ENCODE measurements at regions not wholly inside any gene's neighbourhood (a gene's known extent, or its start where the extent isn't known, plus 50 kb on each side); places are given as distances from the start of the nearest gene placed in this dataset.

- ATAC-seq (no peak), DNase-seq (no peak)
- Histone ChIP-seq H3K27ac (no peak overlapping the region), H3K4me3 (no peak overlapping the region), H3K4me1 (no peaks in the 10 kb centered on the region), H3K9me3 (no peaks in the 10 kb centered on the region), H3K36me3 (no peaks in the 10 kb centered on the region), H3K27me3 (no peaks in the 10 kb centered on the region)
- intact Hi-C loops (cut with DNase I): no loop called here
- no peak for TF ChIP-seq POLR2A (IDR thresholded peaks at IDR 0.05)
- TF ChIP-seq CTCF (IDR thresholded peaks at IDR 0.05): no peak
Observed at GRCh38 chr10:61110936-61111335, 167.0 kb upstream of the RHOBTB1 start.

GRCh38 chr10:61110188-61110844, 166.3 kb upstream of the RHOBTB1 start:
- no peaks in the 10 kb centered on the region for H3K4me1 ChIP-seq
- H3K4me3 ChIP-seq: no peak overlapping the region
- no peak overlapping the region for H3K27ac ChIP-seq
- ATAC-seq (no peak), DNase-seq (no peak)
- no peaks in the 10 kb centered on the region for H3K36me3 ChIP-seq
- 63% methylated on average over 1 of the region's 1 CpG for WGBS (ENCODE audit: insufficient coverage, low coverage, low lambda C conversion rate, missing lambda C conversion rate)
- TF ChIP-seq POLR2A (IDR thresholded peaks at IDR 0.05) (no peak), CTCF (IDR thresholded peaks at IDR 0.05) (no peak)
- no peaks in the 10 kb centered on the region for H3K27me3 ChIP-seq
- H3K9me3 ChIP-seq: no peaks in the 10 kb centered on the region
- intact Hi-C loops (cut with DNase I): no loop called here

- ATAC-seq (no peak), DNase-seq (no peak)
- TF ChIP-seq CTCF (IDR thresholded peaks at IDR 0.05) (no peak), POLR2A (IDR thresholded peaks at IDR 0.05) (no peak)
- H3K4me1 ChIP-seq: no peaks in the 10 kb centered on the region
- no peak overlapping the region for H3K4me3 ChIP-seq
- H3K36me3 ChIP-seq: no peaks in the 10 kb centered on the region
- no peak overlapping the region for H3K27ac ChIP-seq
- no peaks in the 10 kb centered on the region for H3K27me3 ChIP-seq
- WGBS (ENCODE audit: insufficient coverage, low coverage, low lambda C conversion rate, missing lambda C conversion rate): 75% methylated on average over 3 of the region's 3 CpGs
- intact Hi-C loops (cut with DNase I): no loop called here
- no peaks in the 10 kb centered on the region for H3K9me3 ChIP-seq
Observed at GRCh38 chr10:61108915-61109314, 164.9 kb upstream of the RHOBTB1 start.

- Histone ChIP-seq H3K27me3 (no peaks in the 10 kb centered on the region), H3K27ac (no peak overlapping the region), H3K36me3 (no peaks in the 10 kb centered on the region), H3K4me3 (no peak overlapping the region), H3K4me1 (no peaks in the 10 kb centered on the region), H3K9me3 (no peaks in the 10 kb centered on the region)
- DNase-seq (no peak), ATAC-seq (no peak)
- intact Hi-C loops (cut with DNase I): no loop called here
- TF ChIP-seq CTCF (IDR thresholded peaks at IDR 0.05): no peak
- no peak for TF ChIP-seq POLR2A (IDR thresholded peaks at IDR 0.05)
- WGBS (ENCODE audit: insufficient coverage, low coverage, low lambda C conversion rate, missing lambda C conversion rate): 86% methylated on average over 5 of the region's 5 CpGs
Observed at GRCh38 chr10:61100887-61101286, 156.9 kb upstream of the RHOBTB1 start.

- no peak for TF ChIP-seq POLR2A (IDR thresholded peaks at IDR 0.05)
- no peak for TF ChIP-seq CTCF (IDR thresholded peaks at IDR 0.05)
- Histone ChIP-seq H3K36me3 (no peaks in the 10 kb centered on the region), H3K4me3 (no peak overlapping the region), H3K27ac (no peak overlapping the region), H3K4me1 (no peaks in the 10 kb centered on the region), H3K9me3 (no peaks in the 10 kb centered on the region), H3K27me3 (no peaks in the 10 kb centered on the region)
- intact Hi-C loops (cut with DNase I): no loop called here
- DNase-seq: no peak
- ATAC-seq: no peak
- 77% methylated on average over 4 of the region's 4 CpGs for WGBS (ENCODE audit: insufficient coverage, low coverage, low lambda C conversion rate, missing lambda C conversion rate)
Observed at GRCh38 chr10:61099756-61100155, 155.8 kb upstream of the RHOBTB1 start.

Data from right lobe of liver (tissue), 6 donors.